ENCODE measurements at regions not wholly inside any gene's neighbourhood (a gene's known extent, or its start where the extent isn't known, plus 50 kb on each side); places are given as distances from the start of the nearest gene placed in this dataset.

DNA sequence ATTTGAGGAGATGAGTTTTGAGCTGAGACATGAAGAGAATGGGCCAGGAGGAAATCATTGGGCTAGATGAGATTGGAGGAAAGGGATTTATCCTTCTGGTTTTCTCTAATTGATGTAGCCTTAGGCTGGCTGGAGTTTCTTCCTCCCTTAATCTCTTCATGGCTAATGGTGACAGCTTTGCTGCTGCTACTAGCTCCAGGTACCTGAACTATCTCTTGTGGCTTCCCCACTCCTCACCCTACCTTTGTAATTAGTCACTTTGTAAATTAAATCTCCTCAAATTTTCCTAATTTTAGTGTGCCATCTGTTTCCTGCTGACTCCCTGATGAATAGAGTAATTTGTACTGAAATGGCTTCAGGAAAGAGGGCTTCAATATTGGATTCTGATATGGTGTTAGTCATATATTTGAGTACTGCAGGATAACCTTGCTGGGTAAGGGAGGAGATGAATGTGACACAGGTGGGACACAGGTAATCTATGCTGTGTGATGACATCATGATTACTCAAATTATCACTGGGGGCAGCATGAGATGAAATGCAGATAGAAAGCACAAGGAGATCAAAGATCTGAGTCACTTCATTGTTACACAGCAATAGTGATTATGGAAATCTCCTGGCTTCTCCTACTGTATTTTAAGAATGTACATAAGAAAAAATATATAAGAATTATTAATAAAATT is 1134.1 kb upstream of the DDX18 start:
- no peak overlapping the region for H3K4me3 ChIP-seq
- intact Hi-C loops (cut with DNase I) = no loop called here
- no peak for TF ChIP-seq POLR2A (IDR thresholded peaks at IDR 0.05)
- TF ChIP-seq, protein P1, sequence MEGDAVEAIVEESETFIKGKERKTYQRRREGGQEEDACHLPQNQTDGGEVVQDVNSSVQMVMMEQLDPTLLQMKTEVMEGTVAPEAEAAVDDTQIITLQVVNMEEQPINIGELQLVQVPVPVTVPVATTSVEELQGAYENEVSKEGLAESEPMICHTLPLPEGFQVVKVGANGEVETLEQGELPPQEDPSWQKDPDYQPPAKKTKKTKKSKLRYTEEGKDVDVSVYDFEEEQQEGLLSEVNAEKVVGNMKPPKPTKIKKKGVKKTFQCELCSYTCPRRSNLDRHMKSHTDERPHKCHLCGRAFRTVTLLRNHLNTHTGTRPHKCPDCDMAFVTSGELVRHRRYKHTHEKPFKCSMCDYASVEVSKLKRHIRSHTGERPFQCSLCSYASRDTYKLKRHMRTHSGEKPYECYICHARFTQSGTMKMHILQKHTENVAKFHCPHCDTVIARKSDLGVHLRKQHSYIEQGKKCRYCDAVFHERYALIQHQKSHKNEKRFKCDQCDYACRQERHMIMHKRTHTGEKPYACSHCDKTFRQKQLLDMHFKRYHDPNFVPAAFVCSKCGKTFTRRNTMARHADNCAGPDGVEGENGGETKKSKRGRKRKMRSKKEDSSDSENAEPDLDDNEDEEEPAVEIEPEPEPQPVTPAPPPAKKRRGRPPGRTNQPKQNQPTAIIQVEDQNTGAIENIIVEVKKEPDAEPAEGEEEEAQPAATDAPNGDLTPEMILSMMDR (IDR thresholded peaks at IDR 0.05) = no peak
- no peak for TF ChIP-seq POLR2AphosphoS5 (IDR thresholded peaks at IDR 0.05)
- H3K27ac ChIP-seq = no peak overlapping the region
- no peaks in the 10 kb centered on the region for H3K27me3 ChIP-seq (replicated peaks; ENCODE audit: insufficient read depth)
- DNase-seq (ENCODE audit: low spot score) = no peak
- no peaks in the 10 kb centered on the region for H3K36me3 ChIP-seq
- no peaks in the 10 kb centered on the region for H3K4me1 ChIP-seq (replicated peaks)
- H3K9me3 ChIP-seq = no peaks in the 10 kb centered on the region

GRCh38 chr2:116687371-116687770 is 1127.1 kb upstream of the DDX18 start:
- H3K9me3 ChIP-seq = no peaks in the 10 kb centered on the region
- no peaks in the 10 kb centered on the region for H3K4me1 ChIP-seq (replicated peaks)
- intact Hi-C loops (cut with DNase I) = no loop called here
- no peaks in the 10 kb centered on the region for H3K36me3 ChIP-seq
- H3K27me3 ChIP-seq (replicated peaks; ENCODE audit: insufficient read depth) = no peaks in the 10 kb centered on the region
- TF ChIP-seq POLR2AphosphoS5 (IDR thresholded peaks at IDR 0.05) (no peak), POLR2A (IDR thresholded peaks at IDR 0.05) (no peak)
- TF ChIP-seq, protein P1 (IDR thresholded peaks at IDR 0.05) = no peak
- no peak overlapping the region for H3K27ac ChIP-seq
- DNase-seq (ENCODE audit: low spot score) = no peak
- no peak overlapping the region for H3K4me3 ChIP-seq

- H3K27me3 ChIP-seq (replicated peaks; ENCODE audit: insufficient read depth) = no peaks in the 10 kb centered on the region
- no peaks in the 10 kb centered on the region for H3K36me3 ChIP-seq
- DNase-seq (ENCODE audit: low spot score) = no peak
- no peak overlapping the region for H3K27ac ChIP-seq
- WGBS = 17% methylated on average over 2 of the region's 2 CpGs
- intact Hi-C loops (cut with DNase I) = no loop called here
- no peak overlapping the region for H3K4me3 ChIP-seq
- no peaks in the 10 kb centered on the region for H3K9me3 ChIP-seq
- no peaks in the 10 kb centered on the region for H3K4me1 ChIP-seq (replicated peaks)
- TF ChIP-seq POLR2AphosphoS5 (IDR thresholded peaks at IDR 0.05) (no peak), POLR2A (IDR thresholded peaks at IDR 0.05) (no peak)
- TF ChIP-seq, protein P1 (IDR thresholded peaks at IDR 0.05) = no peak
Measured at GRCh38 chr2:116692988-116693387, 1121.5 kb upstream of the DDX18 start.

DNA sequence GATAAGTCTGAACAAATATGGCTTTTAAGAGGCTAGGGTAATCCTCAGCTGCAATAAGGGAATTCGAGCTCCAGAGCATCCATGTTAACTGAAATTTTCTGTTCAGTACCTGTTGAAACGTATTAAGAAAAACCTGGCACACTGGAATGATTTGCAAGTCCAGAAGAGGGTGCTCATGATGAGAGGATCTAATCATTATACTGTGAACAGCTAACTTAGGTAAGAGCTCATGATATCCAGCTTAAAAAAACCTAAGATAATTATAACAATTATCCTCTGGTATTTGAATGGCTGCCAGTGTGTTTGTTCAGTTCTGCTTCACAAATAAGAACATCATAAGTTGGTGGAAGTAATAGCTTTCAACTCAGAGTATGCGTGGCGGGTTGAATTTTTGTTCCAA is 1118.3 kb upstream of the DDX18 start:
- TF ChIP-seq, protein P1 (IDR thresholded peaks at IDR 0.05) = no peak
- TF ChIP-seq POLR2A (IDR thresholded peaks at IDR 0.05) (no peak), POLR2AphosphoS5 (IDR thresholded peaks at IDR 0.05) (no peak)
- no peak for DNase-seq (ENCODE audit: low spot score)
- no peaks in the 10 kb centered on the region for H3K4me1 ChIP-seq (replicated peaks)
- intact Hi-C loops (cut with DNase I) = no loop called here
- H3K27me3 ChIP-seq (replicated peaks; ENCODE audit: insufficient read depth) = no peaks in the 10 kb centered on the region
- WGBS = 53% methylated on average over 4 of the region's 4 CpGs
- no peak overlapping the region for H3K27ac ChIP-seq
- no peak overlapping the region for H3K4me3 ChIP-seq
- H3K9me3 ChIP-seq = no peaks in the 10 kb centered on the region
- no peaks in the 10 kb centered on the region for H3K36me3 ChIP-seq

DNA sequence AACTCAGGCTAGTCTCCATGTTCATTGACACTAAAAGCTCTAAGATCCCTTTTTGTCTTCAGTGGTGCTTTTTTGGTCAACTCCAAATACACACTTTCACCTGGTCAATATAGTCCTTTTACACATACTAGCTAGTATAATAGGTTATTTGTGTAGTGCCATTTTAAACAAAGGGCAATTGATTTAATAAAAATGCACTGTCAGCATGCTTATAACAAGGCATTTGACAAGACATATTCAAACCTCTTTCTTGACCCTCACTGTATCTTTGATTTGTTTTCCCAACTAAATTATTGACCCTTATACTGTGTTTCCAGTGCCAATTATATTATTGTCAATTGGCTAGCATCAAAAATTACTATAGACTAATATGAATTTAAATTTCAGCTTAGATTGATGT is 1117.6 kb upstream of the DDX18 start:
- TF ChIP-seq, protein P1 (IDR thresholded peaks at IDR 0.05) = no peak
- TF ChIP-seq POLR2AphosphoS5 (IDR thresholded peaks at IDR 0.05) (no peak), POLR2A (IDR thresholded peaks at IDR 0.05) (no peak)
- H3K27me3 ChIP-seq (replicated peaks; ENCODE audit: insufficient read depth) = no peaks in the 10 kb centered on the region
- no peaks in the 10 kb centered on the region for H3K9me3 ChIP-seq
- intact Hi-C loops (cut with DNase I) = no loop called here
- H3K36me3 ChIP-seq = no peaks in the 10 kb centered on the region
- no peak for DNase-seq (ENCODE audit: low spot score)
- H3K4me3 ChIP-seq = no peak overlapping the region
- H3K27ac ChIP-seq = no peak overlapping the region
- no peaks in the 10 kb centered on the region for H3K4me1 ChIP-seq (replicated peaks)
